ENCODE measurements at regions not wholly inside any gene's neighbourhood (a gene's known extent, or its start where the extent isn't known, plus 50 kb on each side); places are given as distances from the start of the nearest gene placed in this dataset.

GRCh38 chr5:23451156-23451555 is 56.3 kb upstream of the PRDM9 start:
- no peak for ATAC-seq
- intact Hi-C loops (cut with DNase I), result no loop called here

GRCh38 chr5:23450187-23450586 is 57.2 kb upstream of the PRDM9 start:
- 64 to 73% methylated on average over 4 of the region's 4 CpGs for WGBS, 2 donors

More at GRCh38 chr5:23451156-23451555, 56.3 kb upstream of the PRDM9 start:
- DNase-seq, result no peak
- no peaks in the 10 kb centered on the region for H3K36me3 ChIP-seq (replicated peaks in 1 of 2; ENCODE audit: insufficient read depth in 1 of 2, low read depth in 2 of 2)
- H3K27me3 ChIP-seq, result no peaks in the 10 kb centered on the region
- no peak overlapping the region for H3K27ac ChIP-seq
- 12 to 16% methylated on average over 1 of the region's 1 CpG for WGBS, 2 donors
- H3K4me3 ChIP-seq, result no peak overlapping the region
- H3K9me3 ChIP-seq, result no peaks in the 10 kb centered on the region
- no peaks in the 10 kb centered on the region for H3K4me1 ChIP-seq
- TF ChIP-seq CTCF (IDR thresholded peaks at IDR 0.05), result no peak
- TF ChIP-seq POLR2A (IDR thresholded peaks at IDR 0.05), result no peak

GRCh38 chr5:23448627-23449026 is 58.8 kb upstream of the PRDM9 start:
- intact Hi-C loops (cut with DNase I), result no loop called here
- H3K36me3 ChIP-seq (replicated peaks in 1 of 2; ENCODE audit: insufficient read depth in 1 of 2, low read depth in 2 of 2), result no peaks in the 10 kb centered on the region
- TF ChIP-seq POLR2A (IDR thresholded peaks at IDR 0.05) (no peak), CTCF (IDR thresholded peaks at IDR 0.05) (no peak)

More at GRCh38 chr5:23450187-23450586, 57.2 kb upstream of the PRDM9 start:
- DNase-seq (no peak), ATAC-seq (no peak)
- Histone ChIP-seq H3K36me3 (replicated peaks in 1 of 2; ENCODE audit: insufficient read depth in 1 of 2, low read depth in 2 of 2) (no peaks in the 10 kb centered on the region), H3K27ac (no peak overlapping the region), H3K4me3 (no peak overlapping the region), H3K9me3 (no peaks in the 10 kb centered on the region), H3K4me1 (no peaks in the 10 kb centered on the region), H3K27me3 (no peaks in the 10 kb centered on the region)
- TF ChIP-seq CTCF (IDR thresholded peaks at IDR 0.05) (no peak), POLR2A (IDR thresholded peaks at IDR 0.05) (no peak)
- intact Hi-C loops (cut with DNase I), result no loop called here

GRCh38 chr5:23446424-23446823 is 61.0 kb upstream of the PRDM9 start:
- Histone ChIP-seq H3K4me1 (no peaks in the 10 kb centered on the region), H3K4me3 (no peak overlapping the region), H3K9me3 (no peaks in the 10 kb centered on the region), H3K36me3 (replicated peaks in 1 of 2; ENCODE audit: insufficient read depth in 1 of 2, low read depth in 2 of 2) (no peaks in the 10 kb centered on the region), H3K27me3 (no peaks in the 10 kb centered on the region), H3K27ac (no peak overlapping the region)
- ATAC-seq (no peak), DNase-seq (no peak)
- 45 to 49% methylated on average over 6 of the region's 6 CpGs for WGBS, 2 donors
- intact Hi-C loops (cut with DNase I), result no loop called here
- TF ChIP-seq CTCF (IDR thresholded peaks at IDR 0.05), result no peak
- no peak for TF ChIP-seq POLR2A (IDR thresholded peaks at IDR 0.05)

More at GRCh38 chr5:23448627-23449026, 58.8 kb upstream of the PRDM9 start:
- H3K4me3 ChIP-seq, result no peak overlapping the region
- ATAC-seq (no peak), DNase-seq (no peak)
- no peaks in the 10 kb centered on the region for H3K9me3 ChIP-seq
- no peaks in the 10 kb centered on the region for H3K4me1 ChIP-seq
- H3K27me3 ChIP-seq, result no peaks in the 10 kb centered on the region
- H3K27ac ChIP-seq, result no peak overlapping the region

- no peak for TF ChIP-seq POLR2A (IDR thresholded peaks at IDR 0.05)
- TF ChIP-seq CTCF (IDR thresholded peaks at IDR 0.05), result no peak
- DNase-seq (no peak), ATAC-seq (no peak)
- Histone ChIP-seq H3K9me3 (no peaks in the 10 kb centered on the region), H3K36me3 (replicated peaks in 1 of 2; ENCODE audit: insufficient read depth in 1 of 2, low read depth in 2 of 2) (no peaks in the 10 kb centered on the region), H3K27me3 (no peaks in the 10 kb centered on the region), H3K4me1 (no peaks in the 10 kb centered on the region), H3K27ac (no peak overlapping the region), H3K4me3 (no peak overlapping the region)
- intact Hi-C loops (cut with DNase I), result no loop called here
- WGBS, 2 donors, result 43 to 59% methylated on average over 1 of the region's 1 CpG
Measured at GRCh38 chr5:23445573-23445972, 61.8 kb upstream of the PRDM9 start.

Measured in body of pancreas (tissue), 4 donors.